ENCODE measurements at regions not wholly inside any gene's neighbourhood (a gene's known extent, or its start where the extent isn't known, plus 50 kb on each side); places are given as distances from the start of the nearest gene placed in this dataset.

GRCh38 chr3:24684506-24685023 lies 189.9 kb upstream of the THRB start:
- no peak overlapping the region for H3K4me2 ChIP-seq (ENCODE audit: insufficient read depth, low read length)
- ATAC-seq (no peak), DNase-seq (ENCODE audit: extremely low read depth in 1 of 4, low spot score in 3 of 4) (no peak), FAIRE-seq (no peak)
- WGBS (ENCODE audit: insufficient coverage, low coverage, missing lambda C conversion rate), result 0% methylated on average over 6 of the region's 6 CpGs
- H3K4me1 ChIP-seq (replicated peaks in 1 of 2; ENCODE audit: control insufficient read depth in 2 of 2, insufficient read depth in 2 of 2, low read length in 2 of 2), result no peaks in the 10 kb centered on the region
- ChIA-PET POLR2A (interaction anchor here (0.7 kb wide), 1 partner anchor 15 kb away, joined by 3 read pairs; no protein-coding TSS in a partner anchor), CTCF (ENCODE audit: low intra/inter-chr PET ratio) (interaction anchor here (0.8 to 2.1 kb wide), 7 partner anchors 30 to 796 kb away, joined by 3 to 22 read pairs (median 5); no protein-coding TSS in a partner anchor)
- TF ChIP-seq SOX6 (IDR thresholded peaks at IDR 0.05), result no peak
- TF ChIP-seq GATA2 (CRISPR knock-in tag; IDR thresholded peaks at IDR 0.05), result no peak
- no peaks in the 10 kb centered on the region for H3K27me3 ChIP-seq (ENCODE audit: control insufficient read depth in 2 of 2, insufficient read depth in 2 of 2, low read length in 2 of 2)
- H3K4me3 ChIP-seq, result no peak overlapping the region
- no peak overlapping the region for H3K9ac ChIP-seq (ENCODE audit: insufficient read depth in 1 of 2, low read depth in 2 of 2, low read length in 2 of 2)
- no peaks in the 10 kb centered on the region for H3K9me1 ChIP-seq (ENCODE audit: control insufficient read depth, insufficient read depth, low read length)
- H3K9me3 ChIP-seq (replicated peaks; ENCODE audit: control insufficient read depth, insufficient read depth, low read depth, low read length), result no peaks in the 10 kb centered on the region
- H3K36me3 ChIP-seq (ENCODE audit: control insufficient read depth, insufficient read depth, low read length), result no peaks in the 10 kb centered on the region
- H3K27ac ChIP-seq (ENCODE audit: extremely low read depth, low read depth, low read length), result no peak overlapping the region
- no TSS peak for BruUV-seq (replicated peaks)
- in situ Hi-C loops (cut with MboI), result loop anchor here (5.0 kb wide), 1 partner anchor 677 kb away; no protein-coding TSS in a partner anchor
- no peaks in the 10 kb centered on the region for H3K79me2 ChIP-seq (ENCODE audit: control insufficient read depth, insufficient read depth, low read length)
- no peaks in the 10 kb centered on the region for H4K20me1 ChIP-seq (replicated peaks; ENCODE audit: control insufficient read depth, insufficient read depth, low read length)
- intact Hi-C loops (cut with micrococcal nuclease), result loop anchor here (2.0 to 5.0 kb wide), 2 partner anchors 422 to 614 kb away; no protein-coding TSS in a partner anchor
- H2AFZ ChIP-seq (ENCODE audit: low read depth, low read length), result no peak overlapping the region

- no peaks in the 10 kb centered on the region for H3K36me3 ChIP-seq (ENCODE audit: control insufficient read depth, insufficient read depth, low read length)
- no peak for FAIRE-seq
- ChIA-PET POLR2A (no interaction called here), CTCF (ENCODE audit: low intra/inter-chr PET ratio) (no interaction called here)
- DNase-seq (ENCODE audit: extremely low read depth in 1 of 4, low spot score in 3 of 4), result no peak
- no peak for ATAC-seq
- no peaks in the 10 kb centered on the region for H3K27me3 ChIP-seq (ENCODE audit: control insufficient read depth in 2 of 2, insufficient read depth in 2 of 2, low read length in 2 of 2)
- no TSS peak for BruUV-seq (replicated peaks)
- H3K79me2 ChIP-seq (ENCODE audit: control insufficient read depth, insufficient read depth, low read length), result no peaks in the 10 kb centered on the region
- 0% methylated on average over 1 of the region's 1 CpG for WGBS (ENCODE audit: insufficient coverage, low coverage, missing lambda C conversion rate)
- no peak overlapping the region for H2AFZ ChIP-seq (ENCODE audit: low read depth, low read length)
- no peaks in the 10 kb centered on the region for H3K9me1 ChIP-seq (ENCODE audit: control insufficient read depth, insufficient read depth, low read length)
- no peaks in the 10 kb centered on the region for H3K9me3 ChIP-seq (replicated peaks; ENCODE audit: control insufficient read depth, insufficient read depth, low read depth, low read length)
- no peak overlapping the region for H3K4me2 ChIP-seq (ENCODE audit: insufficient read depth, low read length)
- H3K9ac ChIP-seq (ENCODE audit: insufficient read depth in 1 of 2, low read depth in 2 of 2, low read length in 2 of 2), result no peak overlapping the region
- in situ Hi-C loops (cut with MboI), result no loop called here
- intact Hi-C loops (cut with micrococcal nuclease), result no loop called here
- no peaks in the 10 kb centered on the region for H4K20me1 ChIP-seq (replicated peaks; ENCODE audit: control insufficient read depth, insufficient read depth, low read length)
- no peaks in the 10 kb centered on the region for H3K4me1 ChIP-seq (replicated peaks in 1 of 2; ENCODE audit: control insufficient read depth in 2 of 2, insufficient read depth in 2 of 2, low read length in 2 of 2)
- no peak overlapping the region for H3K27ac ChIP-seq (ENCODE audit: extremely low read depth, low read depth, low read length)
- no peak overlapping the region for H3K4me3 ChIP-seq
- TF ChIP-seq ARHGAP35 (IDR thresholded peaks at IDR 0.05; ENCODE audit: partially characterized antibody) (no peak), NR0B1 (IDR thresholded peaks at IDR 0.05; ENCODE audit: partially characterized antibody) (no peak), SP1 (CRISPR knock-in tag; IDR thresholded peaks at IDR 0.05) (no peak), KLF16 (IDR thresholded peaks at IDR 0.05) (no peak), IRF9 (tag; IDR thresholded peaks at IDR 0.05) (no peak), ZNF23 (CRISPR knock-in tag; IDR thresholded peaks at IDR 0.05) (no peak), MAX (CRISPR knock-in tag; IDR thresholded peaks at IDR 0.05) (no peak), PURB (CRISPR knock-in tag; IDR thresholded peaks at IDR 0.05; ENCODE audit: low read depth) (no peak), ZNF583 (CRISPR knock-in tag; IDR thresholded peaks at IDR 0.05) (no peak), ARID3B (CRISPR knock-in tag; IDR thresholded peaks at IDR 0.05; ENCODE audit: borderline replicate concordance) (no peak), ZNF57 (CRISPR knock-in tag; IDR thresholded peaks at IDR 0.05) (no peak), SRSF7 (optimal IDR thresholded peaks at IDR 0.05; ENCODE audit: low read depth, low read length) (no peak)
These were observed 192.2 kb upstream of the THRB start for GRCh38 chr3:24686808-24687207.

Measured in K562 (cell line).